G401 (cell line): ENCODE measurements at regions not wholly inside any gene's neighbourhood (a gene's known extent, or its start where the extent isn't known, plus 50 kb on each side); places are given as distances from the start of the nearest gene placed in this dataset.

ENCODE experiments used
- DNase-seq: peaks from one replicate; pipeline ENCODE4 v3.0.0-alpha.2; 2015; ENCODE audit warnings: low spot score
- in situ Hi-C: cut with HindIII; loops from 2 replicates; pipeline ENCODE4 v1.10.0; 2016; ENCODE audit warnings: low sequenced_read_pairs, mixed read lengths

DNA sequence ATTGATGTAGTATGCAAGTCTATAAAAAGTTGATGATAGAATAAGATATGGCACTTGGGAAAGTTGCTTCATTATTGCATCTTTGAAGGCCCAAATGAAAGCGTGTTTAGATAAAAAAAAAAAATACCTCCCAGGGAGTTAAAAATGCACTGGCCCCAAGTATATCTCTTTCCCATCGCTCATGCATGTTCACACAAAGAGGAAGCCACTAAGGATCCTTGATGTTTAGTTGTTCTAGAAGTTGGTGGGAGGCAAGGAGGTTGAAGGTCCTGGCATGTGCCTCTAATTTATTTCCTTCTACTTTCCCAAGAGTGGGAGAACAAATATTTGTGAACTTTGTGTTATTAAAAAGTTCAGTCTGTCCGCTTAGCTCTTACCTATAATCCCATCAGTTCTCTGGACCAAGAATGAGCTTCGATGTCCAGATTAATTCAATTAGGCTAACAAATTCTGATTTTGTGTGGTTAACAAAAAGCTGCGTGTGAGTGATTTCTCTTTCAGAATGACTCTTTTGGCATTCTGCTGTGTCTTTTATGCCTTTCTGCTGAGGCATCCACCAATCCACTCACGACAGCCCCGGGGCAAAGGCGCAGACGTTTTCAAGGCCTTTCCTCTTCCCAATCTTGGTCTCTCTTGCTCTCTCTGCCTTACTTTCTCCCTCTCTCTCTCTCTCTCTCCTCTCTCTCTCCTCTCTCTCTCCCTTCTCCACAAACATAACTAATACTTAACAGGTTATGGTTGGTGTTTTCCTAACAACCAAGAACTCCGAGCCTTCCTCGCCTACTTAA lies 135.1 kb upstream of the ERCC6L2 start:
- no peak for DNase-seq
- in situ Hi-C loops = no loop called here

DNA sequence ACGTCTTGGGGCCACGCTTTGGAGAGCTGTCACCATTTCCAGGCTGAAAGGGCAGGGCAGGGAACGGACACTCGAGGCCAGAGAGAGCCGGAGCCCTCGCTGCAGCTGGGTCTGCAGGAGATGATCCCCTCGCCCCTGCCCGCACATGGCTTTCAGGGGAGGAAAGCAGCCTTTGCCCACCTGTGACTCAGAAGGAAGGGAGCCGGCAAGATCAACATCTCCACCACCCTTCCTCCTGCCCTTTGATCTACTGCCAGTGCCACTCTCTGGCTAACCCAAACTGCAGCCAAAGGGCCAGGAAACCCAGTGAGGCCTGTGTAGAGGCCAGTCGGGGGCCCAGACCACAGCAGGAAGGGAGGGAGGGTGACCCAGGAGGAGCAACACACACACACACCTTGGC lies 137.1 kb upstream of the ERCC6L2 start:
- in situ Hi-C loops = no loop called here
- DNase-seq = no peak

DNA sequence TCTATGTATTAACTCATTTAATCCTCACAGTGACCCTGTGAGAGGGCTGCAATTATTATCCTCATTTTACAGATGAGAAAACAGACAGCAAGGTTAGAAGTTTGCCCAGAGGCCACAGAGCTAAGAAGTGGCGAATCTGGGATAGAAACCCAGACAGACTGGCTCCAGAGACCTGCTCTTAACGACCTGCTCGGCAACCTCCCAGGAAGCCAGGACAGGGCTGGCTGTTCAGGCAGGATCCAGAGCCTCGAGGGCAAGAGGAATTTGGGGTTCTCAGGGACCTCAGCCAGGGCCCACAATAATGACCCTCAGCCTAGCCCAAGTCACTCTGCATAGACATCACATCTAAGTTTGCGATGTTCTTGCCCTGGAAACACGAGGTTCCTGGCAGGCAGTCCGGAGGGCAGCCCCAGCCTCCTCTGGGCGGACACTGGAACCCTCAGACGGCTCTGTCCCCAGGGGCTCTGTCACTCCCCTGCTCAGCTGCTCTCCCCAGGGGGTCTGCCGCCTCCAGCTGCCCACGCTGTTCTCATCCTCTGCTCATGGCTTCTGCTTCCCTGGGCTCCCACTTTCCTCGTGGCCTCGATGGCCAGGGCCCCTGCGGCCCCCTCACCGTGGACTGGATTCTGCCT lies 138.5 kb upstream of the ERCC6L2 start:
- in situ Hi-C loops = no loop called here
- DNase-seq = no peak

DNA sequence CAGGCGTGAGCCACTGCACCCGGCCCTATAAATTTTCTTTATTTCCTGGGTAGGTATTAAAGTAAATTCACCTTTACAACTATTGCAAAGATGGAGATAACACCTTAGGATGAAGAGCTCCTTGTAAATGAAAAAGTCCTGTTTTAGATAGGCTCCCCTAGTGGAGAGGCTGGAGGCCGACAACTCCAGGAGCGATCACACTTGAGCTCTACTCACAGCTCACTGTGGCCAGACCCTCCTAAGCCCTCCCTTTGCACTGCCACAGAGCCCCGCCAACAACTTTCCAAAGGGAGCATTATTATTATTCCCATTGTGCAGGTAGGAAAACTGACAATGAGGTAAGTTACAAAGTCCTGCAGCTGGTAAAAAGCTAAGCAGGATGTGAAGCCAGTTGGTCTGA lies 139.1 kb upstream of the ERCC6L2 start:
- in situ Hi-C loops = no loop called here
- no peak for DNase-seq

DNA sequence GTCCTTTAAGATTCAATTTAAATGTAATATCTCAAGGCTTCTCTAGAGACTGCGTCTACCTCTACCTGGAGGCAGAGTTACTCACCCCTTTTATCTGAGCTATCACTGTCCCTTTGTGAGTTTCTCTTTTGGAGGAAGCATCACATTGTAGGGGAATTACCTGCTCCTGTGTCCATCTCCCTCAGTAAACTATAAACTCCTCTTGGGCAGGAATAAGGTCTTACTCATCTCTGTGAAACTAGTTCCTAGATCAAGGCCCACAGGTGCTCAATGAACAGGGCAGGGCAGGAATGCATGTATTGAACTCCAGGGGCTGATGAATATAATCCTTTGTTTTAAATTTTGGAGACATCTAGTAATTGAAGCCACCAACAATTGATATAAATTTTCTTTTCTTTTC lies 139.8 kb upstream of the ERCC6L2 start:
- no peak for DNase-seq
- in situ Hi-C loops = no loop called here

DNA sequence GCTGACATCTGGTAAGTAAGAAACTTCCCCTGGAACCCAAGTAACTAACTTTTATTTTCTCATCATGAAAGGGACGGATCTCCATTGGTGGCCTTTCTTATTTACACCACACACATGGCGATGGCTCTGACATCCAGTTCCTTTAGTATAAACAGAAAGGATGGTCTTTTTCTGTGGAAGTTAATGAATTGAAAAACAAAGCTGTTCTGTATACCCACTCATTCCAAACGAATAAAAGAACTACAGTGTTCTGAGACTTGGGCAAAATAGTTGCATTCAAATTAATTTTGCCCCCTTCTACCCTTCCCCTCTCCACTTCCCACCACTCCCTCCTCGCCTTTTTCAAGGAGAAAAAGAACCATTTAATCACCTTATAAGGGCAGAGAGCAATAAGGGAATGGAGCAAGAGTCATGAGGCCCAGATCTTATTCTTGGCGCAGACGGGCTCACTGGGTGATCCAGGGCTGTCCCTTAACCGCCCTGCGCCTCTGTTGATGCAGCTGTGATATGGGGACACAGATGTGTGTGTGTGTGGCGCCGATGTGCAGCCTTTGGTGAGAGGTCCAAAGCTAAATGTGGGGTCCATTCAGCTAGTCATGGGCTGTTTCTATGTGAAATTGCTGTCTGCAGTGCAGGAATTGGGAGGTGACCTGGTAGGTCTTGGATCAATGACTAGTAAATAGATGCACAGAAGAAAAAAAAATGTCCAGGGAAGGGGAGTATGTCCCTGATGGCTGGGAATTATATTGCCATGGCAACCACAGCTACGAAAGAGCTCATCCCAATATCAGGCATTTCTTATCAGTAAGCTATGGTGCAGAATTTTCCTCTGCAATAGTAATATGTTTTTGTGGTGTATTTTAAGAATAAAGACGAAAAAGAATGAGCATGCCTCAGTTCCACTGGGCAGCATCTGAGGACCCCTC lies 141.5 kb upstream of the ERCC6L2 start:
- DNase-seq = no peak
- in situ Hi-C loops = no loop called here

DNA sequence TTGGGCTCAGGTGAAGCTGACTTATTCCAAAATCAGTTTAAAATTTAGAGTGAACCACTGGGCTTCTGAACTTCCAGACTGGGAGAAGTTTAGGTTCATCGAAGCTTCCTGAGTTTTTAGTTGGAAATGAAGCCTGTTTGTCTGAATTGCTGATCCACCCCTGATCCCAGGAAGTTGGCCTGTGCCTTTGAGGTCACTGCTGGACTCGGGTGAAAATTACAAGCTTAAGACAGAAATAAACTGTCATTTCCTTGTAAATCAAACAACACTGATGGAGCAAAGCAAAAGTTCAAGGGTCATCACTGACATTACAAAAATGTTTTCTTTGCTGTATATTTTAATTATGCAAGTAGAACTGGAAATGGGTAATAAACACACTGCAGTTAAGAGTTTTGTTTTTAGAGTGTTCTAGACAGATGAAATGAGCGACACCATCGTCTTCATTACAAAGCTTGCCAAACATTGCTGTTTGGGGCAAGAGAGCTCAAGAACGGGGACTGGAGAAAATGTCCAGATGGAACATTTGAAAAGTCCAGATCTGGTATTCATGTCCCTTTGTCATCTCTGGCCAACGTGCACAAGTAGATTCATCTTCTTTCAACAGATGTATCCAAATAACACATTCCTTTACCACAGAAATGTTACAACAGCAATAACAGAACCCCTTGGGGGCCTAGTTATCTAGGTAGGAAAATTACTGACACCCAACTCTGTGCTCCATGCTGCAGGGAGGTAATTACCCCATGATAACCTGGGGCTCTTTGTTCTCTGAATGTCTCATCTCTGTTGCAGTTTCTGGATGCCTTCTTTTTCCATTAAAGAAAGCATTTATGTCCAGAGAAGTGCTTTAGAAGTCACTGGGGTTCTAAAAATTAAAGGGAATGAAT lies 142.4 kb upstream of the ERCC6L2 start:
- no peak for DNase-seq
- in situ Hi-C loops = no loop called here

DNA sequence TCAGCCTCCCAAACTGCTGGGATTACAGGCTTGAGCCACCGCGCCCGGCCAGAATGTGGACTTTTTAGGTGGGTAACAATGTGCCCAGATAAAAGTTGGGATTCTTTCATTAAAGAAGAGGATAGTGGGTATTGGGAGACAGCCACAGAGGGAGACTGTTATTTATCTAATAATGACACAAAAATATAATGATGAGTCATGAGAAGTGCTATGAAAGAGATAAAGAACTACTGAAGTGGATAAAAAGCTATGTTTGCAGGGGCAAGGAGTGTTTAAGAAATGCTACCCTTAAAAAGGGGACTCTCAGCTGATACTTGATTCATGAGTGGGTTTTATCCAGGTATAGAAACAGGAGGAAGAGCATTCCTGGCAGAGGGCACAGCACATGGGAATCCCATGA lies 143.6 kb upstream of the ERCC6L2 start:
- no peak for DNase-seq
- in situ Hi-C loops = no loop called here

DNA sequence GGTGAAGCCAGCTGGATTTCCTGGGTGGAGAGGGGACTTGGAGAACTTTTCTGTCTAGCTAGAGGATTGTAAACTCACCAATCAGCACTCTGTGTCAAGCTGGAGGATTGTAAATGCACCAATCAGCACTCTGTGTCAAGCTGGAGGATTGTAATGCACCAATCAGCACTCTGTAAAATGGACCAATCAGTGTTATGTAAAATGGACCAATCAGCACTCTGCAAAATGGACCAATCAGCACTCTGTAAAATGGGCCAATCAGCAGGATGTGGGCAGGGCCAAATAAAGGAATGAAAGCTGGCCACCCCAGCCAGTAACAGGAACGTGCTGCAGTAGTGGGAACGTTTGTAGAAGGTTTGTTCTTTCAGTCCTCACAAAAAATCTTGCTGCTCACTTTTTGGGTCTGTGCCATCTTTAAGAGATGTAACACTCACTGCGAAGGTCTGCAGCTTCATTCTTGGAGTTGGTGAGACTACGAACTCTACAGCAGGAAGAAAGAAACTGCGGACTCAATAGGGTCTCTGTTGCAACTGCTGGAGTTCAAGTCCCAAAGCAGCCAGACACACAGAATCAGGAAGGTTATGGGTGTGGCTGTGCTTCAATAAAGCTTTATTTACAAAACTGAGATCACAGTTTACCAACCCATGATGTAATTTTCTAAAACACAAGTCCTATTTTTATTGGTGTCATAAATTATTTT lies 145.7 kb upstream of the ERCC6L2 start:
- in situ Hi-C loops = no loop called here
- no peak for DNase-seq

DNA sequence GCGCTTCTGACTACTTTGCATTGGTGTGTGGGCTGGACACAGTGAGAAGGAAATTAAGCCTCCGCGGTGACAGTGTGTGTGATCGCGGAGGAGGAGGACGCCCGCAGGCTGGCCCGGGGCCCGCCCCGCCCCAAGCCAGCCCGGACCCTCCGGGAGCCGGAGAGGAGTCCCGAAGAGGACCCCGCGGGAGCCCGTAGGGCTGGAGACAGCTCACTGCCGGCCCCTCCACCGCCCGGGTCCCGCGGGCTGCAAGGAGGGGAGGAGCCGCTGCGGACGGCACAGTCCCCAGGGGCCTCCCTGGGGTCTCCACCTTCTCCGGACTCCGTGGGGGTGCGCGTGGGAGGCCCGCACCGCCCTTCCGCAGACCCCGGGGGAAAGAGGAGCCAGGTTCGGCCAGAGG lies 146.4 kb upstream of the ERCC6L2 start:
- DNase-seq = no peak
- in situ Hi-C loops = no loop called here

DNA sequence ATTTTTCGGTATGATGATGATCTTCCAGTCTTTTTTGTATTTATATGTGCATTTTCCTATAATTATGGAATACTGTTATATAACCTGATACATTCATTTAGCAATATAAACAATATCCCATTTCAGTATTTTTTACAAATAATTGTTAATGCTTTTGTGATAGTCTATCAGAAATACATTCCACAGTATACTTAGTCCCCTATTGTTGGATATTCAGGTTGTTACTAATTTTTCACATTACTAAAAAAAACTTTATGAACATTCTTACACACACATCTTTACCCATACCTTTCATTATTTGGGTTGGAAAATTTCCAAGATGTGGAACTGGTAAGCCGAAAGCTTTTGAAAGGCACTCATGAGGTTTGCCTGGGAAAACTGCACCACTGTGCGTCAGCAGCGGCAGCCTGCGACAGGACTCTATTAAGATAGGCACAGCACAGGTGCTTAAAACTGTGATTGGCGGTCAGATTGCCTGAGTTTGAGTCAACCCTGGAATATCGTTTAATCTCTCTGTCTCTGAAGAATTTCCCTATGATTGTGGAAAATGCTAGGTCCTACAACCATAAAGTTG lies 147.5 kb upstream of the ERCC6L2 start:
- in situ Hi-C loops = no loop called here
- no peak for DNase-seq

DNA sequence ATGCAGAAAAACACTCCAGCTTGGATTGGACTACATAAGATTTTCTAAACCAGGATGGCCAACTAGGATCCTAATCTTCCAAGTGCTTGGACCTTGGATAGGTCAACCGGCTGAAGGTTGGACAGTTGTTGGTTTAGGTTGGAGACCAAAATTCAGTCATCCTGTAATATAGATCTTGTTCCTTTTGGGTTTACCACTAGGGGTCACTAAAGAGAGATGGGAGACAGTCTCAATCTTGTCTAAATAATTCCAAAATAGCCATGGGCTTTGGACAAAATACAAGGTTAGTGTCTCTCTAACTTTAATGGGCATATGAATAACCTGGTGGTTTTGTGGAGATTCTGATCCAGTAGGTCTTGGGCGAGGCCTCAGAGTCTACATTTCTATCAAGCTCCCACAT lies 148.7 kb upstream of the ERCC6L2 start:
- peak; percentile 78 for DNase-seq
- in situ Hi-C loops = no loop called here

DNA sequence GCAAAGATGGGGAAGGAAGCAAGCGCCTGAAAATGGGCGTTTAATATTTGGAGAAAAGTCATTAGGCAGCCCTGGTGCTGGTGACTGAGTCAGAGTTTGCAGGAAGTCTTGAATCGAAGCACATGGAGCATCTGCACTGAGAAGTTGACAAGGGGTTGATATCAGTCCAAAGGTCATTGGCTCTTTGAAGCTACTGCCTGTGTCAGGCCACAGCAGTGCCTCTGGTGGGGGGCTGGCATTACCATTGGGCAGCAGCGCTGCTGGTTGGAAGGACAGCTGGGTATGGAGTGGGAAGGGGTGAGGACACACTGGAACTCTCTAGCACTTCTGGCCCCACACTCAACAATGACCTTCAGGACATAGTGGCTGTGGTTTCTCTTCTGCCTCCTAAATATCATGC lies 150.4 kb upstream of the ERCC6L2 start:
- no peak for DNase-seq
- in situ Hi-C loops = no loop called here

DNA sequence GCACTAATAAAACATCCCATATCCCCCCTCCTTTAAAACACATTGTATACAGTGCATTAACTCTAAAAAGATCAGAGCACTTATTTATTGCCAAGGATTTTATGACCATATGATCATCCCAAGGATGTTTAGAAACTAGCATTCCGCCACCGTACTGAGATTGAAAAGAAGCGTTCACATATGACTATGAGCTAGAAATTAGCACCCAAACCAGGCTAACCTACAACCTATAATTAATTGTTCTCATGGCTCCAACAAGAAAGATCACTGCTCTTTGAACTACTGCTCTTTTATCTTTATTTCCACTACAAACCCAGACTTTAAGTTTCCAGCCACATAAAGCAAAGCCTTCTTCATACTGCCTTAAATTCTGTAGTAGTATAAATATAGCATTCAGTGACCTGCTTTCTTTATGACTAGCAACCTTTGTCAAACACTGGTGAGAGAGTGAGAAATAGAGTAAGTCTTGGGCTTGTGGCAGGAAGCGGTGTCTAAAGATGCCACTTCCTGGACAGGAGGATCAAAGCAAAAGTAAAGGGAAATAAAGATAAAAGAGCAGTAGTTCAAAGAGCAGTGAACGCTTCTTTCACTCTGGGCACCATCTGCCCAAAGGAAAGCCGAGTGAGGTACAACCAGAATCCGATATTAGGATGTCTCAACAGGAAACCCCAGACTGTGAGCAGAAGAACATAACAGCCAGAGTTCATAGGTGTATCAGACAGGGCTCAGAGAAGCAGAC lies 151.1 kb upstream of the ERCC6L2 start:
- in situ Hi-C loops = no loop called here
- DNase-seq = no peak

DNA sequence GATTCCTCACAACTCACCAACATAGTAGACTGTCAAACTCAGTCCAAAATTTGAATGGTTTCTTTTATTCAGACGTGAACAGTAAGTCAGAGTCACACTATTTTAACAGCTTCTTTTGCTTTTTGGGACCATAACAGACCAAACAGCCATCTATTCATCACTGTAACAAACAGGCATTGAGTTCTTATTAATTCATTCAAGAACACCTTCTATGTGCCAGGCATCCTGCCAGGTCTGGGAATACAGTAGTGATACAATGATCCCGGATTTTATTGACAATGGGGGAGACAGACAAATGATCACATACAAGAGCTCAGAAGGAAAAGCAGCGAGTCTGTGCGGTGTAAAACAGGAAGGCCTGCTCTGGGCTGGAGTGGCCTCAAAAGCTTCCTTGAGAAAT lies 153.3 kb upstream of the ERCC6L2 start:
- in situ Hi-C loops = no loop called here
- no peak for DNase-seq

DNA sequence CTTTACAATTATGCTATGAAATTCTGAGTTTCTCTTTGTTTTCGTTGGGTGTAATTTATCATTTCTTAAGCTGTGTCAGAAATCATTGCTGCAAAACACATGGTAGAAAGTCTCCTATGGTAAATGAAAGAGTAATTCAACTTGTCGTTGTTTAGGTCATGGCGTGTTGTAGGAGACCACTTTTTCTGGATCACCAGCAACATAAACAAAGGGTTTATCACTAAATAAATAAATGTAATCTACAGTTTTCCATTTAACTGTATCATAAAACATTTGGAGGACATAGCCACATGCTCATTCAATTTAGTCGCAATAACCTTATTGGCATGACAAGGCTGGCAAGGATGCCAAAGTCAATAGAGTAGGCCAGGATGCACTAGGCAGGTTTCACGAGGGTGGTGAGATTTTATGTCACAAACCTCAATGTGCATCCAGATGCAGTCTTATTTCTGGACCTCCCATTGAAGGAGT lies 154.4 kb upstream of the ERCC6L2 start:
- DNase-seq = no peak
- in situ Hi-C loops = no loop called here

DNA sequence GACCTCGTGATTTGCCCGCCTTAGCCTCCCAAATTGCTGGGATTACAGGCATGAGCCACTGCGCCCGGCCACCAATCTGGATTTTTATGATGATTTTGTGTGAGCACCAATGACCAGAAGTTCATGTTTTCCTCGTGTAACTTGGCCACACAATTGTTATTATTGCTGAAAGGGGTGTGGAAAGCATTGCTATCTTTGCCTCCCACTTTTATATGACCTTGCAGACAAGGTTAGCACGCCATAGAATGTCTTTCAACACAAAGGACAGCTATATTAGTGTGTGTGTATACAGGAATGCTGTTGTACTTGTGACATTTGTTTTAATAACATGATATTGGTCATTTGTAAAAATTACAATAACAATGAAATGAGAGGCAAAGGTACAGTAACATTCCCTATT lies 155.0 kb upstream of the ERCC6L2 start:
- in situ Hi-C loops = no loop called here
- DNase-seq = no peak

DNA sequence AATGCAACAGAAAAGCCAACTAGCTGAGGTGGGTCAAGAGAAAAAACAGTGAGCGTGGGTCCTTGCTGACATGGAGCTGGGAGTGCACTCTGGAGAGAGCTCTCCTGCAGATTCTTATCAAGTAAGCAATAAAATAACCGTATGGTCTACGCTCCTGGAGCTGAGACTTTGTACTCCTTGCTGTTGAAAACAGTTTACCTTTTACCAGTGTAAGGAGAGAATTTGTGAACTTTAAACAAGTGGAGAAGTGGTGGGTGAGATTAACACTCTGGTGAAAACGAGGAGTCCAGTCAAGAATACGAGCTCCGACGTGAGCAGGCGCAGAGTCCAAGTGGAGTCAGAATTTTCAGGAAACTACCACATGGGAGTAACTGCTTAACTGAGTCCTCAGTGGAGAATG lies 156.1 kb upstream of the ERCC6L2 start:
- in situ Hi-C loops = no loop called here
- no peak for DNase-seq
